HG03066 (cell line): ENCODE measurements at regions not wholly inside any gene's neighbourhood (a gene's known extent, or its start where the extent isn't known, plus 50 kb on each side); places are given as distances from the start of the nearest gene placed in this dataset.

Experiments used
- ATAC-seq: cut with Tn5 transposase; IDR thresholded peaks from one replicate; pipeline ENCODE4 v1.9.1; 2021; ENCODE audit warnings: low read depth; ENCODE audit not compliant: unreplicated experiment

DNA sequence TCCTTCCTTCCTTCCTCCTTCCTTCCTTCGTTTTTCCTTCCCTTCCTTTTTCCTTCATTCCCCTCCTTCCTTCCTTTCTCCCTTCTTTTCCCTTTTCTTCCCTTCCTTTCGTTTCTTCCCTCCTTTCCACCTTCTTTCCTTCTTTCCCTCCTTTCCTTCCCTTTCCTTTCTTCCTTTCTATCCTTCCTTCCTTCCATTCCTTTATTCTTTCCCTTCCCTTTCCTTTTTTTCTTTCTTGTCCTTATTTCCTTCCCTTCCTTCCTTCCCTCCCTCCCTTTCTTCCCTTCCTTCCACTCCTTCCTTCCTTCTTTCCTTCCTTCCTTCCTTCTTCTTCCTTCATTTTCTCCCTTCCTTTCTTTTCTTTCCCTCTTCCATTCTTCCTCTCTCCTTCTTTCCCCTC, 394.6 kb downstream of the GABRB3 start:
- no peak for ATAC-seq

DNA sequence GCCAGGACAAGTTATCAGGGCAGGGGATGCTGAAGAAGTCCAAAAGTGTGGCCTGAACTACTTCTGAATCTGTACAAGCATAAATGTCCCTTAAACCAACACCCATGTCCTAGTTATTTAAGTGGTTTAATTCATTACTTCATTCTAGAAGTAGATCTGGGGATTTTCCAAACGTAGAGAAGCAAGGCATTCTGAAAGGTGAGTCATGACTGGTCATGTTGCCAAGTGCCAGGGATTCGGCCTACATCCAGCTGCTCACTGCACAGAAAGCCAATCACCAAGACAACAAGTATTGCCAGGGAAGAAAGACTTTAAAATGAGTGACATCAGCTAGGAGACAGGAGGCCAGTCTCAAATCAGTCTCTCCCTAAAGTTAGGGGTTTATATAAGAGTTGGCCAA, 396.6 kb downstream of the GABRB3 start:
- no peak for ATAC-seq

DNA sequence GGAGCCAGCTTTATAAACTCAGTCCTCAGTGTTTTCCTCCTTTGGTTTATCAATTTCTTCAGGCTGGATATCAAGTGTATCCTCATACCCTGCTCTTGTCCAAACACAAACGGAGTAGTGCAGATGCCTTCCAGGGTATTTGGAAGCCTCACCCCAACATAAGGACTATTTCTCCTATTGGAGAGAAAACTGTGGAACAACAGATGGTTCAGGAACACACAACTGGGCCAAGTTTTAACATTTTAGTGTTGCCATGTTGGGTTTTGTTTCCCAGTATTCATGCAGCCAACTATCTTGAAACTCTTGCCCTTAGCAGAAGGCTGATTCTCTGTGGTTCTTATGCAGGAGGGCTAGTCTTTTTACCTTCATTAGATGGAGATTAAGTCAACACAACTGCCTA, 398.1 kb downstream of the GABRB3 start:
- no peak for ATAC-seq

DNA sequence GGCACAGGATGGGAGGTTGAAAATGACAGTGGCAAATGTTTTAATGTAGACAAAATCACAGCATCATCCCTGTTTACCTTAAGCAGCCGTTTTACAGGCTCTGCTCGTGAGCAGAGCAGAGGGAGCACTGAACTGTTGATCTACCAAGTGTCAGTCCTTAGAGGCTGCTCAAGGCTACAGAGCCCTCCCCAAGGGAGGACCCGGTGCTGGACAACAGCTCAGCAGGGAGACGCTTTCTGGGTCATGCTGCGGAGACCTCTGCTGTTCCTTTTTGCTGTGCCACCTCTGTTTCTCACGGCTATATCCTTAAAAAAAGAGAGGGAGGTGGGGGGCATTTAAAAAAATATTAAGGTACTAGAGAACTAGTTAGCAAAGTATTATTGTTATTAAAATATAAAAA, 400.2 kb downstream of the GABRB3 start:
- ATAC-seq = no peak

DNA sequence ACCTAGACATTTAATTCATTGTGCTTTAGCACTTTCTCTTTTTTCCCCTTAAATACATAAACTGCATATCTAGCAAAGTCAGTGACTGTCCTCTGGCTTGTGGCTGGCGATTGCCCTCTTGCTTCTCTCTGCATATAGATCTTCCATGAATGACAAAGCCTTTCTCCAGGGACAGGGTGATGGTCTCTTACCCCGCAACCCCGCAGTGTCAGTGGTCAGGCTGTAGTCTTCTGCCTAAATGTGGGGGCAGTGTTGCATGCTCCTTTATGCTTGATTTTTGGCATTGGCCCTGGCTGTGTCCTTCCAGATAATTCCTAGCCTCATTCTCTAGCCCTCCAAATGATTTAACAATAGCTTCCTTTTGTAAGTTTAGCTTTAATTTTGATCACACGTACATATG, 407.8 kb downstream of the GABRB3 start:
- no peak for ATAC-seq

DNA sequence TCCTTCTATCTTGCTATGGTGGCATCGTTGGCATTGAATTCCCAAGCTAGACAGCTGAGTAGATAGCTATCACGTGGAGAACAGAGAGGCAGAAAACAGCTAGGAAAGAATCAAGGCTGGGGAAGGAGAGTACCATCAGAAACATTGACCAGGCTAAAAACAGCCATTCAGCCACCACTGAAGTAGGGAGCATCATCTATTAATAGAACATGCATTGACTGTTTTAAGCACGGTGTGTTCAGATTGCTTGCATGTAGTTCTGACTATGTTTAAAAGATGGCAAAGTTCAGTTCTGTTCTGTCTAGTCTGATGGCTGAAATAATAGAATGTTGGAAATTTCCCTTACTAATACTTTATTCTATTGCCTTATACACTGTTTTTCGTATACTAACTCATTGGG, 413.0 kb downstream of the GABRB3 start:
- no peak for ATAC-seq

DNA sequence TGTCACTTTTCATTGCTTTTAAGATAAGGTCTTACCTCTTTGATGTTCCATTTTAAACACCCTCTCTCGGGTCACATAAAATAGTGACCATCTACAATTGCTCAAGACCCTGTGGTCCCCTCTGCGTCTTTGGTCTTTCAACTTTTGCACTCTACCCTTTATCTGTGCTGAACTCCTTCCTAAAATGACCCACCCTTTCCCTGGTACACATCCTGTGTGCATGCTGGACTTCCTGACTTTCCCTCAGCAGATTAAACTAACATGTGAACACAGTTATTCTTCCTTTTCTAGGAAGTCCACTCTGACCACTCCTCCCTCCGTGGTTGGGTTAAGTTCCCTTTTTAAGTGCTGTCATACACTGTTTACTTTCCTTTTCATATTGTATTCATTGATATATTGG, 414.2 kb downstream of the GABRB3 start:
- ATAC-seq = no peak

DNA sequence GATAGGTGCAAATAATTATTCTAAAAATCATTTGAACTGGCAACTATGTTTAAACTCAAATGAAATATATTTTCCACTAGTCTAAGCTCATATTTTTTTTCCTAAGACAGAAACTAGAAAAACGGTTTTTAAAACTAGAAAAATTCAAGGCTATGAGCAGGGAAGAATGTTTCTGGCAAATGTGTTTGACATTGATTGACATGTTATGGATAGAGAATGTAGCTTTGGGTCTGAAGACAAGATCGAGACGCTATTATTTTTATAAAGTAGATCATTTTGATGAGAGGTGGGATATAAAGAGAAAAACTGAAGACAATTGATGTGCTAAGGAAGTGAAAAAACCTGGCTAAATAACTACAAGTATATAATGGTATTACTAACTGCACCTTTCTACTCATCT, 415.2 kb downstream of the GABRB3 start:
- ATAC-seq = no peak

DNA sequence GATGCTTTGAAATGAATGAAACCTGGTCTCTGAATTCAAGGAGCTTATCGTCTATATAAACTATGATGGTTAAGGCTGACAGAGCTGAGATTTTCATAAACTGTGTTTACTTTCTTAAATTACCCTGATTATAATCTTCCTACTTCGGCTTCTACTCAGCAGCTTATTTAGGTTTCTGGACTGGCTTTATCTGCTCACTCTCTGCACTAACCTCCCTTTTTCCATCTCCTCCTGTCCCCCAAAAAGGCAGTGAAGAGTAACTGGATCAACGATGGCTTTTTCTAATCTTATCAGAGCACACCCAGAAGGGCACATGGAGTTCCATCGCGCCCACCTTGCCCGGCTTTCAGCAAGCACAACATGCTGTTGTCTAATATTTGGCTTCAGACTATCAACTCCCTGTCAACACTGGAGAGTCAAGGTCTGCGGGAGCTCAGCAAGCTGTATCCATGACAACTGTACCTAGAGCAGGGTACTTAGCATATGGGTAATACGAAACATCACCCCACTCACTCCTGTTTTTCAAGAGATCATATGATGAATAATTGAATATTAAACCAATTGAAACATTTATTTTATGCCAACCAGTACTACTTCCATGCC, 417.3 kb downstream of the GABRB3 start:
- ATAC-seq = no peak

DNA sequence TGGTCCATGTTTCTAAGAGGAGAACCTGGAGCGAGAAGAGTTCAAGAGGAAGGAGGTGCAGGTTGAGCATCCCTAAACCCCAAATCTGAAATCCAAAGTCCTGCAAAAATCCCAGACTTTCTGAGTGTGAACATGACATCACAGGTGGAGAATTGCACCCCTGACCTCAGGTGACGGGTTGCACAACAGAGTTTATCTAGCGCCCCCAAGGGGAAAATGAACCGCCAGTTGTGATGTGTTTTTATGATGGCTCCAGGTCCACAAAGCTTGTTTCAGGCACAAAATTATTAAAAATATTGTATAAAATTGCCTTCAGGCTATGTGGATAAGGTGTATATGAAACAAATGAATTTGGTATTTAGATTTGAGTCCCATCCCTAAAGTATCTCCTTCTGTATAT, 420.0 kb downstream of the GABRB3 start:
- ATAC-seq = no peak

DNA sequence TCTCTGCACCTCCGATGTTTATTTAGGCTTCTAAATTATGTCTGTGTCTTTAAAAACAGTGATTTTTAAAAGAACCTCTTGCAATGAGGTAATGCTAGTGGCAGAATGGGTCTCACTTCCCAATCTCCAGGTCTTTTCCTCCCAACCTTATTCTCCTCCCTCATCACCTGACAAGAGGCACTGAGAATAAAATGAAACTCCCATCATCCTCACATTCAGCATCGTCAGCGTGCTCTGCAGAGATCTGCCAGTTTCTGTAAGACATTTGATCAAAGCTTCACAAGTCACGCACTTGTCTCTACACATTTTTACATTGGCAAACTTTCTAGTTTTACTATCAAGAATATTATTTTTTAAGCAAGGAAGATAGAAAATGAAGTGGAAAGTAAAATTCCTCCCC, 420.5 kb downstream of the GABRB3 start:
- no peak for ATAC-seq

DNA sequence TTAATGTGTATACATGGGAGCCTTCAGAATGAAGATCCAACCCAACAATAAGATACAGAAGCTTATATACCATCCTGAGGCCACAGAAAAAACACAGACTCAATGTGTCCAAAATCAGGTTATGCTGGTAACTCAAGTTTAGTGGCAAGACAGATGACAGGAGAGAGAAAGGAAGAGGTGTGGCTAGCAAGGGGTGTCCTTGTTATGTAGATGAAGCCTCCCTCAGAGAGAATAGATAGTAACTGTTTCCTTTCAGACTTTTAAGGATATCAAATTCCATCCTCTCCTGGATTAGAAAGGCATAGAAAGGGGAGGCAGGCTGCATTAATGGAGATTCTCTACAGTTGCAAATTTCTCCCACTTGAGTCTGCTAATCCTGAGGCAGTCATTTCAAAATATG, 447.4 kb downstream of the GABRB3 start:
- ATAC-seq = no peak

DNA sequence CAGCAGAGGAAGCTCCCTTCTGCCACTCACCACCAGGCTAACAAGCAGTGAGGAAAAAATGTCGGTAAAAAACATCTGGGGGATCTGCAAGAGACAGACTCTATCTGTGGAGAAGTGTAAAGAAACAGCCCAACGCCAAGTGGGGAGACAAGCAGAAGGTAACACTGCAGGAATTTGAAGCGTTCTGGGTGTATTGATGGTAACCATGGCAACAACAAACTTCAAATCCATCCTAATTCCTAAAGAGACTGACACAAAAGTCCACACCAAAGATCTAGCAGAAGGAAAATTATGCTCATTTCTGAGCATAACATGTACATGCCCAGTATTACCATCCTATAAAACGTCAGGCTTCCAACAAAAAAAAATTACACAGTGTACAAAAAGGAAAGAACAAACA, 449.3 kb downstream of the GABRB3 start:
- ATAC-seq = no peak

DNA sequence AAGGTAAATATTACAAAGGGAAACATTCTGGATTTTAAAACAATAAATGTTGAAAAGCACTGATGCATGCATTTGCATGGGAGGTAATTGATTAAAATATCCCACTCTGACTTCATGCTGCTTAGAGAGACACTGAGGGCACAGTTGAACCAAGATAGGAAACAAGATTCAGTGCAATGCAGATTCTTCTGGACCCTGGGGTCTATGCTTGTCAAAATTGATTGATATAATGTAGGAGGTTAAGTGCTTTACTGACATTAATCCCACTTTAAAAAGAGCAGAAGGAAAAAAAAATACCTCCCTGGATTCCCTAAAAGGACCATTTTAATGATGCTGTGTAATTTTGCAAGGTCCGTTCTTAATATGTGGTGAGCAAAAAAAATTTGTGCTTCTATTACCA, 454.2 kb downstream of the GABRB3 start:
- ATAC-seq = no peak

DNA sequence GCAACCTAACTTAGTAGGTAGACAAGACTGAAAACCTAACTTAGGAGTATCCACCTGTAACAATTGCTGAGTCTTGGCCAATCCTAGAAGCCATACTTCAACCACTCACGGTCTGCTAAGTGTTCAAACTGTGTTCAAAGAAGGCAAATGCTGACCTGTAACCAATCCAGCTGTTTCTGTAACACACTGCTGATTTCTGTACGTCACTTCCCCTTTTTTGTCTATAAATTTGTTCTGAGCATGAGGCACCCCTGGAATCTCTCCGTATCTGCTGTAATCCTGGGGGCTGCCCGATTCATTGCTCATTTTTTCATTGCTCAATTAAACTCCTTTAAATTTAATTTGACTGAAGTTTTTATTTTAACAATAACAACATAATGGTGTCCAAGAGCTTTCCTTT, 451.4 kb upstream of the ATP10A start:
- ATAC-seq = no peak

DNA sequence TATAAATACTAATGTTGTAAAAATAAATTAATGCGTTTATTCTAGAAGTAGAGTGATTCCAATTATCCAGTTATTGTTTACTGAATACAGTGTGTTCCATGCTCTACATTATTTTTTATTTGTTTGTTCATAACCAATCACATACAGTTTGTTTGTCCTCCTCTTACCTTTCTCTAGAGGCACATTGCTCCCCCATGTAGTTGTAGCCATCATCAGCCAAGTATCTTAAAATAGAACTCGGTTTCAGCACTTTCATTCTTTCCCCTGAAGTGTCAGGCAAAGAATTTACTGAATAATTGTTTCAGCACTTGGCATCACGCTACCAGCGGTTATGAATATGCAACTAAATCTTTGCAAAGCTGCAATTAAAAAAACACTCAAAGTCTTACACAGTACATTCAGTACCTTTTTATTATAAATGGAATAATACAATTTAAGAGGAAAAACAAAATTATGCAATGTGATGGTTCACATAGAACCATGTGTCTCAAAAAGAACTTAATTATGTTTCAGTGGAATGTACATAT, 448.6 kb upstream of the ATP10A start:
- no peak for ATAC-seq

DNA sequence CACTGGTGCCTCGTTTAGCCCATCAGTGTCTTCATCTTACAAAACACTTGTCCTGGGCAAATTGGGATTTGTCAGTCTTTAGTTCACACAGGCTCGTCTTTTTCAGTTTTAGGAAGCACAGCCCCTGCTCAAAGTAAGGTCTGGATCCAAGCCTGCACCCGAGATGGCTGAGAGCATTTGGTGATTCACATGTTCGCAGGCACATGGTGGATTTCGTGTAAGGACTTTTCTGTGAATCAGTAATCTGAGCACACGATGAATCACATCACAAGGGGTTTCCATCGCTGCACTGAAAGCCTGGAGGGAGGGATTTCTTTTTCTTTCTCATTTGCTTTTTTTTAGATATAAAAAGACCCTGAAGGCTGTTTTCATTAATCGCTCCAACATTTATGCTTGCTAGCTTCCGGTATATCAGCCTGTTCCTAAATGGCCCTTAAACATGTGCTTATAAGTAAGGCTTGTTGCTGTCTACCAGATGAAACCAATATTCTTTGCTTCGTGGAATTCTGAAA, 435.6 kb upstream of the ATP10A start:
- ATAC-seq = no peak

DNA sequence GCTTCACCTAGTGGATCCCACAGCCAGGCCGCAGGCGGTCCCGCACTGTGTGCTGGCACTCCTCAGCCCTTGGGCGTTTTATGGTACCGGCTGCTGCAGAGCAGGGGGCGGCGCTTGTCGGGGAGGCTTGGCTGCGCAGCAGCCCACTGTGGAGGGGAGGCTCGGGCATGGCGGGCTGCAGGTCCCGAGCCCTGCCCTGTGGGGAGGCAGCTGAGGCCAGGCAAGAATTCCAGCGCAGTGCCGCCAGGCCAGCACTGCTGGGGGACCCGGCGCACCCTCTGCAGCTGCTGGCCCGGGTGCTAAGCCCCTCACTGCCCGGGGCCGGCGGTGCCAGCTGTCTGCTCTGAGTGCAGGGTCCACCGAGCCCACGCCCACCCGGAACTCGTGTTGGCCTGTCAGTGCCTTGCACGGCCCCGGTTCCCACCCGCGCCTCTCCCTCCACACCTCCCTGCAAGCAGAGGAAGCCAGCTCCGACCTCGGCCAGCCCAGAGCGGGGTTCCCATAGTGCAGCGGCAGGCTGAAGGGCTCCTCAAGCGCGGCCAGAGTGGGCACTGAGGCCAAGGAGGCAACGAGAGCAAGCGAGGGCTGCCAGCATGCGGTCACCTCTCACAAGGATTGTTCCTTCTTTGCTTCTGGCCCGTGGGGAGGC, 435.0 kb upstream of the ATP10A start:
- no peak for ATAC-seq

DNA sequence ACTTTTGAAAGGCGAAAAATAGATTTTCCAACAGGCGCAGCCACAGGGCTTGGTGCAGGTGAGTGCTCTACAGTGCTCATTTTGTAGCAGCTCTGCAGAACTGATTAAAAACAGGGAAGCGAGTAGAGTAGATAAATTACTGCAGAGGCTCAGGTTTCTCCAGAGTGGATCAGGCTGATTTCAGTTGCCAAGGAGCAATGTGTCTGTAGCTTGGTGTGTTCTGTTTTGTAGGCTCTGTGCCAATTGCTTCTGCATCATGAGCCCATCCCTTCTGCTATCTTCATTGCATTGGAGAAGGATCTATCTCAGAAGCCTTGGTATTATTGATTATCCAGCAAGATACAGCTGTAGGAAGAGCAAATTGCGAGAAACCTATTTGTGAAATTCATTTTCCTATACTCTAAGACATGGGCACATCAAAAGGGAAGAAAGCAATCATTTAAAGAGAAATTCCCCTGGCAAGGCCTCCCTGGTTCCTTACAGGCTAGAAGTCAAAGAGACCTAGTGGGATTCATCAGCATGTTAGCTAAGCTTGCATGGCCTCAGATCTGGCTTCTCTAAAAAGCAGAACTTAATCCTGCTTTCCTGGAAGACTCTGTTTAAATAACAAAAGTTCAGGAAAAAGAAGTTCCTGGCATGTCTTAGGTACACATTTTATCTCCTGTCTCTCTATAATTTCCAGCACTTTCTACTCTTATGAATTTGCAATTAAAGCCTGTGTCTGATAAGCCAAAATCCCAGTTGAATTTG, 432.4 kb upstream of the ATP10A start:
- no peak for ATAC-seq

DNA sequence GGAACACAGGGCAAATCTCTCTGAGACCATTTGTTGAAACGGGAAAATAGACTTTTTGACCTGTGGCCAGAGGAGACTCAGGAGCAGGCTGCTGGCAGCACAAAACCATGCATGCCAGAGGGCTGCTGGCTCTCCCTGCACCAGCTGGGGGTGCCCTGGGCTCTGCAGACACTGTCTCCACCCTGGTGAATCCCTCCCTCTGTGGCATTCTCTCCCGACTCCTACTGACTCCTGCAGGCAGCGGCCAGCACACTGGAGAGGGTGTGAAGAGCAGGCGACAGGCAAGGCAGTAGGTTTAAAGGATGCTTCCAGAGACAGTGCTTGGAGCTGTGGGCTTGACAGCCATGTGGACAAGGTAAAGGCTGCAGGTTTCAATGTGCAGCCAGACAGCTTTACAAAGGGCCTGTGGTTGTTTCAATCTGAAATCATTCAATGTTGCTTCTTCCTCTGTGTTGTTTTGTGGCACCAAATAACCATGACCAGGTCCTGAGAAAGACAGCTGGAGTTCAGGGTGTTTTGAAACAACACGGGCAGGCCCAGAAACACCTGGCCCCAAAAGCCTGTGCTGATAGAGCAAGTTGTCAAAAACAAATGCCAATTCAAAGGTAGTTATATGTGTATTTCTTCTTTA, 431.0 kb upstream of the ATP10A start:
- no peak for ATAC-seq

DNA sequence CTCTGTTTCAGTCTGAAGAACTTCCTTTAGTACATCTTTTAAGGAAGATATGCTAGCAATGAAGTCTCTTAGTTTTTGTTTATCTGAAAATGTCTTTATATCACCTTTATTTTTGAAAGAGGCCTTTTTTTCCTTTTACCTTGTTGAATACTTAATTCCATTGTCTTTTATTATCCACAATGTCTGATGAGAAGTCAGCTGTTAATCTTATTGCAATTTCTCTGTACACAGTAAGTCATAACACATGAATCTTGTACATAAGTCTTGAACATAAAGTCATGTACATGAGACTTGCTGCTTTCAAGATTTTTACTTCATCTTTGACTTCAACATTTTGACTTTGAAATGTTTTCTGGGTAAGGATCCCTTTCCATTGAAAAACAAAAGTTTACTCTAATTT, 424.3 kb upstream of the ATP10A start:
- ATAC-seq = no peak
